GM18499 (cell line): ENCODE measurements at regions not wholly inside any gene's neighbourhood (a gene's known extent, or its start where the extent isn't known, plus 50 kb on each side); places are given as distances from the start of the nearest gene placed in this dataset.
"Not testable (repeated sequence)": the region's sequence is repeated elsewhere in the genome, so short reads cannot be mapped to it uniquely, and the experiment has no call there.

Source experiments
- ATAC-seq: cut with Tn5 transposase; IDR thresholded peaks from one replicate; pipeline ENCODE4 v1.9.1; 2021; ENCODE audit warnings: moderate number of reproducible peaks; ENCODE audit not compliant: insufficient read depth, unreplicated experiment

DNA sequence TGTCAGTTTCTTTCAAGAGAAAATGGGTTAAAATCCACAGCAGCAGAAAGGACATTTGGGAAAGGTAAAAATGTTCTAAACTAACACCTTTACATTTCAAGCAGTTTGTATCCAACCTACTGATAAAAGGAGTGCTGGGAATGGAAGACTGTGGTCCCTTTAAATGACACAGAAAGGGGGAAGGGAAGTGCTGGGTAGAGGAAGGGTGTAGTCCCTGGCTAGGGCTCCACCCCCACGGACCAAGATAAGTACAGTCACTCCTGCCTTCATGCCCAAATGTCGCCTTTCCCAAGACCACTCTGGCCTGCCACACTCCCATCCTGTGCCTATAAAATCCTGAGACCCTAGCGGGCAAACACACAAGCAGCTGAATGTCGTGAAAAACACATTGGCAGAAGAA lies 350.9 kb upstream of the POU1F1 start:
- no peak for ATAC-seq

DNA sequence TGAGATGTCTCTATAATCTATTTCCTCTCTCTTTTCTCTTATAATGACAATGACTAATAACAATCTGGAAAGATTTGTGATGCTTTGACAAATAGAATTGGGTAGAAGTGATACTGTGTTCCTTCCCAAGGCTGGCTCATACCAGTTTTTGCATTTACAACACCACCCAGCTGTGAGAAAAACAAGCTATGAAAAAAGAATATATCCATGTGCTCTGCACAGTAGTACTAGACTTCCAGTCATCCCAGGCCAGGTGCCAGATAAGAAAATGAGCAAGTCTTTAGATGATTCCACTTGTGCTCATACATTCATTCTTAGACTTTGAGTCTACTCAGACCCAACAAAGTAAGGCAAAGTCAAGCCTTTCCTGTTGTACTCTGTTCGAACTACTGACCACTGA lies 350.2 kb upstream of the POU1F1 start:
- no peak for ATAC-seq

DNA sequence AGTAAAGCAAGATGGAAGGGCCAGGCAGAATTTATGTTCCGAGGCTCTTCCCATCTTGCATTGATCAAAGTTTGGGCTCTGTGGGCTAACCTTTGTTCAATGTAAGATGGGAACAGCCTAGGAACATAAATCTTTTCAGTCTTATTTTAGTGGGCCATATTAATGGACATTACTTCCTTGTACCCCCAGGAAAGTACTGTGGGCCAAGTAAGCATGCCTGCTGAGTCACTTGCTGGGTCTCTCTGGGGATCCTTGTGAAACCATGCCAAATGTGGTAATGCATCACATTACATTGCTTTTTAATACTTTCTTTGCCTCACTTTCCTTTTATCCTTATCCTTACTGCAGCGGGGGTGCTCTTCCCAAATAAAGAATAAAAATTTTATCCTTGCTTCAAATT lies 349.5 kb upstream of the POU1F1 start:
- ATAC-seq = no peak

DNA sequence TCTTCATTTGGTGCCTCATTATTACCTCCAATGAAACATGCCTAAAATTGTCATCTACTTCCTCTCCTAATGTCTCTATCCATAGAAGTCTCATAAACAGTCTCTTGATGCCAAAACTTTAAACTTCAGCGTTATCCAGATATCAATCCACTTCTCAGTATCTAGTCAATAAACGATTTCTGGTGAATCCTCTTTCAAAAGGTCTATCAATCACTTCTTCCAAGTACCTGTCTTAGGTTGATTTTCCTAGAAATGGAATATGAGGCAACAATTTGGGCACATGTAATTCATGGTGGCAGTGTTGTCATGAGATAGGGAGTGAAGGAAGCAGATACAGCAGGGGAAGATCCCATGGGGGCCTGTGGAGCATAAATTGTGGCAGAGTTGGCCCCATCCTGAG lies 348.5 kb upstream of the POU1F1 start:
- ATAC-seq = no peak

DNA sequence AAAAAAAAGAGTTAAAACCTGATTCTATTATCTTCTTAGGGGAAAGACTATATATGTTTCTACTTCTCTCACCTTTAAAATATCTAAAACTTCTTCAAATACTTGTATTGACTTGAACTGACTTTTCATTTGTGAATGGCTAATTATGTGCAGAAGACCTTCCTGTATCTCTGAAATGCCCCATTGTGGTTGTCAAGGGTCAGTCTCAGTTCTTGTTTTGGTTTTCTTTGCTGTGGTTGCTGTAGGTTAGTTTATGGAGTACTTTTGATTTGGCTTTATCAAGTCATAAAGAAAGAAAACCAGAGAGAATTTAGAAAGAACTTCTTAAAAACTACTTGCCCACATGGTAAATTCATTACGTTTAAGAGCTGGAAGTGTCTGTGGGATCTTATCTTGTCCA lies 345.3 kb upstream of the POU1F1 start:
- ATAC-seq = no peak

DNA sequence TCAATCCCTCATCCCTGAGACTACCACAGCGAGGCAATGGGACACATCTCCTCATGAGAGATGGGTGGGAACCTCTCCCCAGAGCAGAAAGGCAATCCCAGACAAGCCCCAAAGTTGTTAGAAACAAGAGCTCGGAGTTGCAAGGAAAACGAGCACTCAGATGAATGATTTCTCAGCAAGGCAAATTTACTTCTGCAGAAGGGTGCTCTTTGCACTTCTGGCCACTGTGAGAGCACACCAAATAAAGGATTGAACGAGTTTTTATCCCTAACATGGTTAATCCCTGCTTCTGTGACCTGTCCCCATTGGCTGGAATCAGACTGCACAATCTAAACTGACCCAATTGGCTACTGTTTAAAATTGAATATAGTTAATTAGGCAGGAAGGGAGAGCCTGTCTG lies 339.1 kb upstream of the POU1F1 start:
- no peak for ATAC-seq

DNA sequence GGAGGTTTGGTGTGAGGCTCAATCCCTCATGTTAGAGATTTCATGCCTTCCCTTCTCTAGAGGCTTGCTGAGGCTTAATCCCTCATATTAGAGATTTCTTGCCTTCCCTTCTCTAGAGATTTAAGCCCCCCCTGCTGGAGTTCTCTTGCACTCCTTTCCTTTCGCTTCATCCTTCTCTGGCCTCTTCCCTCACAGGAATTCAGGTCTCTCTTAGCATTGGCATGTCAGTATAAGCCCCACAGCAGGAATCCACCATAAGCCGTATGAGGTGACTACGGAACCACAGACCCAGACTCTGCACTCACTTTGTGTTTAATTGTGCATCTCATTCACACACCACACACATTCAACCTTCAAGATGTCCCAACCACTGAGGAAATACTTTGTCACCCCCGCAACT lies 338.6 kb upstream of the POU1F1 start:
- no peak for ATAC-seq

DNA sequence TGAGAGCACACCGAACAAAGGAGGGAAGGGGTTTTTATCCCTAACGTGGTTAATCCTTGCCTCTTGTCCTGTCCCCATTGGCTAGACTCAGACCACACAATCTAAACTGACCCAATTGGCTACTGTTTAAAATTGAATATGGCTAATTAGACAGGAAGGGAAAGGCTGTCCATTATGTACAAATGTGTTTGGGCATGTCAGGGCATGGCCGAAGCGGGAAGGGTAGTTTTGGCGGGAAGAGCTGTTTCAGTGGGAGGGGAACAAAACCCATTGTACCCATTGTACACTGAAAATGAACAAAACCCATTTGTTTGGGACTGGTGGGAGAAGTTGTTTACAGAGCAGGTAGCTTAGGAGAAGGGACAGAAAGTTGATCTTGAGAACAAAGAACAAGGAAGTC lies 330.9 kb upstream of the POU1F1 start:
- no peak for ATAC-seq

DNA sequence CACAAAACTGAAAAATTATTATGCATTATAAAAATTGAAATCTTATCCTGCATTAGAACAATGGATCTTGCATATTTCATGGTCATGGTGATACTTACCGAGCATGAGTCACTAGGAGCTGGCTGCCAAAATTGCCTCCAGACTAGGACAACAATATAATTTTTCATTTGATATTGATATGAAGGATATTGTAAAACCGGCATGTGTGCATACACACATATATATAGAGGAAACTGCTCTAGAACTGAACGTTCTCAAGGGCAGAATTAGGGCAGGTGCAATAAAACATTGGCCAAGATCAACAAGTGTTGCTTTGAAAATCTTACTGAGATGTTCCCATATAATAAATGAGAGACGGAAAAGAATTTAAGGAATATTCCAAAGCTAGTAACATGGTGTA lies 319.4 kb upstream of the POU1F1 start:
- ATAC-seq = no peak

DNA sequence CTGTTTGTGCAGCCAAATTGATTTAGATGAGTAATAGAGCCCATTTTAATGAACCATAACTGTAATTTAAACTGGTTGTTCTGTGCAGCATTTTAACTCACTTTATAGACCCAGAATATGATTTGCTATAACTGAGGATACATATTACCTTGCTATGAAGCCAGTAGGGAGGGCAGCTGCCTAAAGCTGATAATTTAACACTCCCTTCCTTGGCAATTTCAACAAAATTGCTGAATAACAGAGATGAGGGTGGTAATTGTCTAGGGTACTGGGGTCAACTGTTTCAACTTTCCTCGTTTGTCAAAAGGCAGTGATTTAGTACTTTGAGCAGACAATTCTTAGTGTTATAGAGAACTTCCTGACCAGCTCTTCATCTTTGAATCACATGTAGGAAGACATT lies 304.9 kb upstream of the POU1F1 start:
- no peak for ATAC-seq

DNA sequence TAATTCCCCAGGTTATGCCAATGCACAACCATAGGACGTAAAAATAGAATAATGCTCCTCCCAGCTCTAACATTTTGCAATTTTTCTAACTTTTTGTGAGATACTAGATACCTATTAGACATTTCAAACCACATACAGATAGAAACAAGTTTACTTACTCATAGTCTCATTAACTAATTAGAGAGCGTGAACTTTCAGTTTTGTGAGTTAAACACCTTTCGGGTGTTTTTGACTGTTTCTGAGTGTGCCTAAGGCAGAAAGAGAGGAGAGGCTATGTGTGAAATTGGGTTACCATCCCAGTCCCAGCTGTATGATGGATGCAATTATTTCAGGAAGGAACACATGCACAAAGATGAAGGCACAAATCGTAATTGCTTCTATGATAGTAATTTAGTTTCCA lies 300.4 kb upstream of the POU1F1 start:
- ATAC-seq = no peak

DNA sequence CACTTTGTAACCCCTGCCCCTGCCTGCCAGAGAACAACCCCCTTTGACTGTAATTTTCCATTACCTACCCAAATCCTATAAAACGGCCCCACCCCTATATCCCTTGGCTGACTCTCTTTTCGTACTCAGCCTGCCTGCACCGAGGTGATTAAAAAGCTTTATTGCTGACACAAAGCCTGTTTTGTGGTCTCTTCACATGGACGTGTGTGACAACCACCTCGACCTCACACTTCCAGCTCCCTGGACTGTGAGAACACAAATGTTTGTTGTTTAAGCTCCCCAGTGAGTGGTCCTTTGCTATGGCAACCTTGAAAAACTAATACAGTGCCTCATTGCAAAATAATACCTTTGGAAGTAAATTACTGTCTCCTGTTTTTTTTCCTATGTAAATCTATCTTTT lies 299.2 kb upstream of the POU1F1 start:
- no peak for ATAC-seq

DNA sequence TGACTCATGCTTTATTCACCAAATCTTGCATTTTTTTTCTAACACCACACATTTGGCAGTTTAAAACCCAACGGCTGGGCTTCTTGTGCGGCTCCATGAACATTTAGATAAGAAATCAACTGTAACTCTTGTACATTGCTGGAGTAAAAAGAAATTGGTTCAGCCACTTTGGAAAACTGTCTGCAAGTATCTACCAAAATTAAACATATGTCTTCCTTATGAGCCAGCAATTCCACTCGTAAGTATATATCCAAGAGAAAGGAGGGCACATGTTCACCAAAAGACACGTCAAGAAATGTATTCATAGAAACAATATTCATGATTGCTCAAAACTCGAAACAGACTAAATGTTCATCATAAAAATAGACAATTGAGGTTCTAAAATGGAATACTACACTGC lies 291.9 kb upstream of the POU1F1 start:
- no peak for ATAC-seq

DNA sequence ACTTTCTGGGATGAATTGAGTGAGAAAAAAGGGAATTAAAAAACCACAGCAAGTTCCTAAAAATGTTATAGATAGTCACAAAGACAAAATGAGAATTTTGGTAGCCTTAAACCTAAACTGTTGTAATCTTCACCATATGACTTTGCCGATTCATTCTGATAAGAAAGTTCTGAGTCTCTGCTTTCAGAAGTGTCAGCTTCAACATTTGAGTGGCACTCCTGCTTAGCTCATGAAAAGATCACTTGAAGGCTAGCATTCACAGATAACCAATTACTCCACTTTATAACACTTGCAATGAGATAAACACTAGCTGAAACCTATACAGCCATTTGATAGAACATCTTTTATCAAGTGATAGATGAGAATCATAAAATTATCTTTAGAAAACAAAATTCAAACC lies 288.1 kb upstream of the POU1F1 start:
- no peak for ATAC-seq

DNA sequence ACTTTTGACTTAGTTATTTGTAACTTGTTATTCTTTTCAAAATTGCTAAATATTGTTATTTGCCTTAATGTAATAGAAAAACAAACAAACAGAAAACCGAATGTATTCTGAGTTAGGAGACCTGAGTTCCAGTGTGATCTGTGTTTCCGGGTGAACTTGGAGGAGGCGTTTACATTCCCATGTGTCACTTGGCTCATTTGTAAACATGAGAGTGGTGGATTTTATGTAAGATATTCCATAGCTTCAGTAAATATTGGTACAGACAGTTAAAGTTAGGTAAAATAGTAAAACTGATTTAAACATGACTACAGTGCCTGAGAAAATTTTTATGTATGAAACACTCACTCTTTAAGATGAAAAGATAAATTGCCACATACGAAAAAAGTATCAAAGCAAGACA lies 287.3 kb upstream of the POU1F1 start:
- ATAC-seq = no peak

DNA sequence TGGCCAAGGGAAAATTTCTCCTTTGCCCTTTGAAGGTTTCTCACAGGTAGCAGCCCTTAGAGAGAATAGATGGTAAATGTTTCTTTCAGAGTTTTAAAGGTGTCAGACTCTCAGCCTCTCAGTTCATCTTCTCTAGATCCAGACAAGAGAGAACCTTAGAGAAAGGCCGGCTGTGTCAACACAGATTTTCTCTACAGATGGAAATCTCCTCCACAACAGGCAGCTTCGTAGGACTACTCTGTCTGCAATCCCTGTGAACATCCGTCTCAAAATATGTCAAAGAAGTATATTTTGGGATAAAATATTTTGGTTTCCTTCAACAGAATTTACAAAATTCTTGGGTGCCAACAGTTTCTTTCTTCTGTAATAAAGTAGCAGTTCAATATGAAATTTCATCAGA lies 282.1 kb upstream of the POU1F1 start:
- no peak for ATAC-seq

DNA sequence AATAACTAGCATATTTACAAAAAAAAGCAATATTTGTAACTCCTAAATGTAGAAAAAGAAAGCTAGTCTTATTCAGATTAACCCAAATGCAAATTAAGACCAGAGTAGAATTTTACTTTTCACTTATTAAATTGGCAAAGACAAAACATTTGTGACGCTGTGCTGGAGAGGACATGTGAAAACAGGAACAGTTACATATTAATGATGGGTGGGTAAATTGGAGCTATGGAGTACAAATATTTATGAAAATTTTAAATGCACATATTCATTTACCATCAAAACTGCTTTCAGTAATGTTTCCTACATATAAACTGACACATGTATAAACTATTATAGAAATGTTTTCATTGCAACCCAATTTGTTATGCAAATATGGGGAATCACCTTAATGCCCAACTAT lies 278.9 kb upstream of the POU1F1 start:
- no peak for ATAC-seq

DNA sequence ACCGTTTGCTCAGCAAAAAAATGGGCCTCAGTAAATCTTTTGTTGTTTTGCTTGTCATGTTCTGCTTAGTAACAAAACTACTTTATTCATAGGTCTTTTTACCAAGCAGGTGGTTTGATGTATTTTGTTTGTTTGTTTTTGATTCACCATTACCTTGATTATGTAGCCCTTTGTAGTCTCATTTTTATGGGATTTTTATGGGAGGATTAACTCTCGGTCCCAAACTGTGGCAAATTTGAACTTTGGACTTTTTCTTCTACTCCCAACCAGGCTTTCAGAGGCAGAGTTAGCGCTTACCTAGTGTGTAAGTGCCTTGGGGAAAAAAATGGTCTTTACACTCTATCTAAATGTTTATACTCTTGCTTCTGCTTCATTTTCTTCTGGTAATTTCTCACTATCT lies 276.7 kb upstream of the POU1F1 start:
- no peak for ATAC-seq

DNA sequence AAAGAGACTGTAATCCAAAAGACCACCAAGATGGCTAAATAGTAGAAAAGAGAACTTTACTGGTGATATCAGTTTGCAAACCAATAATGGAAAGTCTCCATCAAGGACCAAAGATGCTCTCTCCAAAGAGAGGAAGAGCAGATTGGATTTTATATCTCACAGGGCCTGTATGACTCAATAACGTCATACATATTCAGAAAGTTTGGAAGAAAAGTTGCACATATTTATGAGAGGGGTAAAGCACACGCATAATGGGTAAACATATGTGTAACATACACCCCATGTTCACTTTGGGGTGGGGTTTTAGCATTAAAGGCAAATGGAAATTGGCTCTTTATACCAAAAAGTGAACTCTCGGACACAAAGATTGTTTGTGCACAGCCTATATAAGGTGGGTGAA lies 274.5 kb upstream of the POU1F1 start:
- no peak for ATAC-seq

DNA sequence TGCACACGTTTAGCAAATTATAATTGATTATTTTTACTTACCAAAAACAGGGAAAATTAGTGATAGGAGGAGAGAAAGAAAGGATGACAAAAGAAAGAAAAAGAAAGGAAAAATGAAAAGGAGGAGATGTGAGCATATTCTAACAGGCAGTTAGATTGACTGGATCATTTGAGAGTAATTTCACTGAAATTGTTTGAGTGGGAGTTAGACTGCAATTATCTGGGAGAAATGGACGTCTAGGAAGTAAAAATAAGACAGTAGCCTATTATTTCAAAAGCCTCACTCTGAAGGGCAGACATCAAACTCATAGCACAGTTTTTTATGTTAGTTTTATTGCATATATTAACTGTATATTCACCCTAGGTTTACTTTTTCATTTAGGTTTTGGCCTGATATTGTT lies 272.8 kb upstream of the POU1F1 start:
- ATAC-seq = no peak

DNA sequence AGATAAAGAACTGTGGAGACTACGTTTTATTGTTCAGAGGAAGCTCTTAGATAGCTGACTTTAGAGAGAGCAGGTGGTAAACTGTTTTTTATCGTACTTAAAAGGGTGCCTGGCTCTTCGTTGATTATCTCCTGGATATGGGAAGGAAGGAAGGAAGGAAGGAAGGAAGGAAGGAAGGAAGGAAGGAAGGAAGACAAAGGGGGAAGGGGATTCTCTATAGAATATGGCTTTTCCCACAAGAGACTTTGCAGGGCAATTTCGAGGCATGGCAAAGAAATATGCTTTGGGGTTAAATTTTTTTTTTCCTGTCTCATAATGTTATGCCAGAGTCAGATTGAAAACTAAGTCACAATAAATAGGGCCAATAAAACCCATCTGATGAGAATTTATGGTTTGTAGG lies 271.9 kb upstream of the POU1F1 start:
- ATAC-seq = no peak

DNA sequence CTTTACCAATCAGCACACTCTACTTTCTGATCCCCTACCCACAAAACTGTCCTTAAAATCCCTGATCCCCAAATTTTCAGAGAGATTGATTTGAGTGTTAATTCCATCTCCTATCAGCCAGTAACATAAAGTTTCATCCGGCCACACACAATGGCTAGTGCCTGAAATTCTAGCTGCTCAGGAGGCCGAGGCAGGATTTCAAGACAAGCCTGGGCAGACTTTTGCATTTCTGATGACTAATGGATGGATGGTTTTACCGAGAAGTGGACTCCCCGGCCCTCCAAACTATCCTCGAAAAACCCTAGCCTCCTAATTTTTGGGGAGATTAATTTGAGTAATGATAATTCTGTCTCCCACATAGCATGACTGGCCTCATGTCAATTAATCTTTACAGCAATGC lies 269.8 kb upstream of the POU1F1 start:
- ATAC-seq = no peak

DNA sequence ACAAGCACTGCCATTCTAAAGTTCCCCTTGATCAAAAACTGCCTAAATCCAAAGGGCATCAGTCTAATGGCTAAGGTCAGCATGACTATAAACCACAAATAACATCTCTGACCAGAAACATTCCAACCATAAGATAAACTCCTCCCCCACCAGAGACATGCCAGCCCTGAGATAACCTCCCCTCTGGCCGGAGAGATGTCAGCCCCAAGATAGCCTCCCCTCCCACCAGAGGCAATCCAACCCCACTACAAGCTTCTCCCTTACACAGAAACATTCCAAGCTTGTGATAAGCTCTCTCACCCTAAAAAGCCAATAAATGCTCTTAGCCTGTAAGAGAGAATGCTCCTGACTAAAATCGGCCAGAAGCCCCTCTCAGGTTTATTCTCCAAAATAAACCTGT lies 267.0 kb upstream of the POU1F1 start:
- not testable (repeated sequence) for ATAC-seq

DNA sequence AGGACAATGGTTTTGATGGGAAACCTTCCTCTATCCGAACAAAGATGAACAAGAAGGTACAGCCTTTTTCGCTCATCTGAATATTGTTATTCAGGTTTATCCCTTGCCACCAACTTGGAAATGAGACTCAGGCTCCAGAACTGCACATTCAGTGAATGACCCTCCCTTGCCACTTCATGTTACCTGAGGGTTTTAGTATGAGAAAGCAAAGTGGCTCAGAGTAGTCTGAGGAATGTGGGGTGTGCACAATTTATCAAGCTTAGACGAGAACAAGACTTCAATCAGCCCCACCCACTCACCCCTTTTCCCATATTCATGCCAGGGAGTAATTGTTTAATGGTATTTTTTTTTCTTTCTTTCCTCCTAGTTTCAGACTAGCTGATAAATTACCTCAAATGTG lies 265.3 kb upstream of the POU1F1 start:
- ATAC-seq = no peak
